ENCODE measurements at regions not wholly inside any gene's neighbourhood (a gene's known extent, or its start where the extent isn't known, plus 50 kb on each side); places are given as distances from the start of the nearest gene placed in this dataset.

- DNase-seq (peak in 1 of 2 donors; percentile 47), ATAC-seq (ENCODE audit: low FRiP score) (no peak)
- Histone ChIP-seq H3K36me3 (ENCODE audit: control insufficient read depth in 1 of 2, insufficient read depth in 2 of 2, low read length in 1 of 2) (no peaks in the 10 kb centered on the region), H3K4me1 (ENCODE audit: control insufficient read depth in 1 of 2, insufficient read depth in 2 of 2, low read length in 2 of 2) (no peaks in the 10 kb centered on the region), H3K27ac (ENCODE audit: low read depth in 1 of 2, low read length in 2 of 2) (no peak overlapping the region), H3K27me3 (ENCODE audit: control insufficient read depth in 1 of 2, insufficient read depth in 2 of 2, low read length in 1 of 2) (no peaks in the 10 kb centered on the region), H3K4me3 (ENCODE audit: low read length in 2 of 2) (no peak overlapping the region), H3K9me3 (ENCODE audit: control insufficient read depth, low read length) (no peaks in the 10 kb centered on the region)
- intact Hi-C loops (cut with DNase I) = loop anchor here in 1 of 2 donors (1.0 to 10.0 kb wide), 2 partner anchors 74 to 238 kb away; no protein-coding TSS in a partner anchor
- WGBS, 2 donors = 44 to 51% methylated on average over 9 of the region's 9 CpGs
These were observed 61.9 kb upstream of the ELOVL5 start for GRCh38 chr6:53410508-53411258.

DNA sequence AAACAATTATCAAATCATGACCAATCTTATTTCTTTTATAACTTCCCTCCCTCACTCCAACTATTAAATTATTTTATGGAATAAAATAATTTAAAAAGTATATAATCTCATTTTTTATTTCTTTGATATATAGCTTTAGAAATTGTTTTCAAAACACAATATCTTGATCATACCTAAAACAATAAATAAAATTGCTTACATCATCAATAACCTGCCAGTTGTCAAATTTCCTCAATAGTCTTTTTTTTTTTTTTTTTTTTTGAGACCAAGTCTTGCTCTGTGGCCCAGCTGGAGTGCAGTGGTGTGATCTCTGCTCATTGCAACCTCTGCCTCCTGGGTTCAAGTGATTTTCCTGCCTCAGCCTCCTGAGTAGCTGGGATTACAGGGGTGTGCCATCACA lies 60.1 kb upstream of the ELOVL5 start:
- ATAC-seq (ENCODE audit: low FRiP score) = no peak
- intact Hi-C loops (cut with DNase I) = no loop called here
- DNase-seq = no peak

GRCh38 chr6:53399027-53399344 lies 50.2 kb upstream of the ELOVL5 start:
- no peaks in the 10 kb centered on the region for H3K4me1 ChIP-seq (ENCODE audit: control insufficient read depth in 1 of 2, insufficient read depth in 2 of 2, low read length in 2 of 2)
- H3K36me3 ChIP-seq (ENCODE audit: control insufficient read depth in 1 of 2, insufficient read depth in 2 of 2, low read length in 1 of 2) = no peaks in the 10 kb centered on the region
- H3K9me3 ChIP-seq (ENCODE audit: control insufficient read depth, low read length) = no peaks in the 10 kb centered on the region
- H3K27me3 ChIP-seq (ENCODE audit: control insufficient read depth in 1 of 2, insufficient read depth in 2 of 2, low read length in 1 of 2) = no peaks in the 10 kb centered on the region
- DNase-seq (no peak), ATAC-seq (ENCODE audit: low FRiP score) (no peak)
- H3K27ac ChIP-seq (ENCODE audit: low read depth in 1 of 2, low read length in 2 of 2) = no peak overlapping the region
- H3K4me3 ChIP-seq (ENCODE audit: low read length in 2 of 2) = no peak overlapping the region
- intact Hi-C loops (cut with DNase I) = no loop called here

More for the DNA sequence above, 60.1 kb upstream of the ELOVL5 start:
- no peaks in the 10 kb centered on the region for H3K27me3 ChIP-seq (ENCODE audit: control insufficient read depth in 1 of 2, insufficient read depth in 2 of 2, low read length in 1 of 2)
- no peaks in the 10 kb centered on the region for H3K4me1 ChIP-seq (ENCODE audit: control insufficient read depth in 1 of 2, insufficient read depth in 2 of 2, low read length in 2 of 2)
- no peak overlapping the region for H3K4me3 ChIP-seq (ENCODE audit: low read length in 2 of 2)
- no peaks in the 10 kb centered on the region for H3K9me3 ChIP-seq (ENCODE audit: control insufficient read depth, low read length)
- no peak overlapping the region for H3K27ac ChIP-seq (ENCODE audit: low read depth in 1 of 2, low read length in 2 of 2)
- H3K36me3 ChIP-seq (ENCODE audit: control insufficient read depth in 1 of 2, insufficient read depth in 2 of 2, low read length in 1 of 2) = no peaks in the 10 kb centered on the region

- WGBS, 2 donors = 54% methylated on average over 5 of the region's 5 CpGs
- DNase-seq = no peak
These were observed 49.7 kb upstream of the ELOVL5 start for GRCh38 chr6:53398247-53399026.

More at GRCh38 chr6:53398247-53399026, 49.7 kb upstream of the ELOVL5 start:
- intact Hi-C loops (cut with DNase I) = no loop called here
- Histone ChIP-seq H3K27ac (ENCODE audit: low read depth in 1 of 2, low read length in 2 of 2) (no peak overlapping the region), H3K27me3 (ENCODE audit: control insufficient read depth in 1 of 2, insufficient read depth in 2 of 2, low read length in 1 of 2) (no peaks in the 10 kb centered on the region), H3K4me1 (ENCODE audit: control insufficient read depth in 1 of 2, insufficient read depth in 2 of 2, low read length in 2 of 2) (no peaks in the 10 kb centered on the region), H3K4me3 (ENCODE audit: low read length in 2 of 2) (no peak overlapping the region), H3K36me3 (ENCODE audit: control insufficient read depth in 1 of 2, insufficient read depth in 2 of 2, low read length in 1 of 2) (no peaks in the 10 kb centered on the region), H3K9me3 (ENCODE audit: control insufficient read depth, low read length) (no peaks in the 10 kb centered on the region)
- no peak for ATAC-seq (ENCODE audit: low FRiP score)

Data from aorta (tissue), 5 donors.